ENCODE measurements at regions not wholly inside any gene's neighbourhood (a gene's known extent, or its start where the extent isn't known, plus 50 kb on each side); places are given as distances from the start of the nearest gene placed in this dataset.

DNA sequence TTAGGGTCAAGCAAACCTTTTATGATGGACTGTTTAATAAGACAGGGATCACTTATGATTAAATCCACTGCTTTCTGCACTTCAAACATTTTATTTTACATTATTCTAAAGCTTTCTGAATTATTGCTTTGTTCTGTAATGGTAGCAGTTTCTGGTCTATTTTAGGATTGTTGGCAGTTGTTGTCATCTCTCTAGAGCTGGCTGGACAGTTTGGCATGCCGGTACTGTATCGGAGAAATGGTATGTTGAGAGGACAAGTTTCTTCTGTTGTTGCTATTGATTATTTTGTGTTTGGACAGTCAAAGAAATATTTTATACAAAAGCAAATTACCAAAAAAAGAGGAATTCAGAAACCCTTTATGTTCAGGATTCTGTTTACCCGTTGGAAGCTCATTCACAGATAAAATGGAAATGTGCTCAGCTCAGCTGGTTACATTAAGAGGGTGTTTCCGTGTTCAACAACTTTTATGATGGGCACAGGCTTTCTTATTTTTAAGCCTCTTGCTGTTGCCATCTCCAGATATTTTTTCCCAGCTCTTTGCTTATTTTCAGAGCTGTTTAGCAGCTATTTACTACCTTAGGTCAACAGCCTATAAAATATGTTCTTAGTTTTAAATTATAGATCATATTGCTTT, 214.6 kb upstream of the IGFBP7 start:
- no peak for TF ChIP-seq POLR2A (IDR thresholded peaks at IDR 0.05; ENCODE audit: low read length)
- TF ChIP-seq GATA1 (IDR thresholded peaks at IDR 0.05; ENCODE audit: low read depth, low read length): no peak
